A549 (cell line): ENCODE measurements at regions not wholly inside any gene's neighbourhood (a gene's known extent, or its start where the extent isn't known, plus 50 kb on each side); places are given as distances from the start of the nearest gene placed in this dataset.

ENCODE experiments used
- ATAC-seq, 2 experiments: fragments of 200-7000 bp in 1 of 2; fragments of >200 bp in 1 of 2; cut with Nextera tagmentation in 1 of 2; cut with Tn5 transposase in 1 of 2; 3 replicates each; pipeline versions ENCODE4 v1.8.0 to v1.9.1; 2018 to 2020; ENCODE audit warnings: mild to moderate bottlenecking in 1 of 2, moderate library complexity in 1 of 2
- CTCF ChIA-PET: fragments of 300-600 bp; sonication (Branson Sonifier 250); formaldehyde crosslinking; extraction: SDS; loops from one replicate; lab custom pipeline; 2021; ENCODE audit warnings: antibody characterized with exemption, inconsistent platforms; lab: Yijun Ruan, JAX
- POLR2A ChIA-PET: fragments of 350-600 bp; formaldehyde crosslinking; extraction: SDS; loops from one replicate; lab custom pipeline; 2021; ENCODE audit warnings: antibody characterized with exemption, inconsistent platforms; lab: Yijun Ruan, JAX
- DNase-seq, 2 experiments: peaks; one replicate each; pipeline versions ENCODE4 v3.0.0 to v3.0.0-alpha.2; 2011 to 2016; ENCODE audit warnings: low read depth in 1 of 2, low spot score in 1 of 2
- FAIRE-seq: peaks from 2 replicates; lab custom pipeline; 2011; peaks lifted over from hg19 to GRCh38; lab: Jason Lieb, UNC
- H3K27ac ChIP-seq, 2 experiments: fragments of >200 bp; sonication (Bioruptor Twin); formaldehyde crosslinking; 3 replicates each; pipeline ENCODE4 v1.5.1; 2016 to 2017
- H3K4me1 ChIP-seq: fragments of >200 bp; sonication (Bioruptor Twin); formaldehyde crosslinking; 3 replicates; pipeline ENCODE4 v1.6.1; 2016
- H3K4me2 ChIP-seq: fragments of >200 bp; sonication (Bioruptor Twin); formaldehyde crosslinking; 3 replicates; pipeline ENCODE4 v1.6.1; 2016
- H3K4me3 ChIP-seq: fragments of >200 bp; sonication (Bioruptor Twin); formaldehyde crosslinking; 3 replicates; pipeline ENCODE4 v1.5.1; 2016
- H3K9me3 ChIP-seq: fragments of >200 bp; sonication (Bioruptor Twin); formaldehyde crosslinking; 3 replicates; pipeline ENCODE4 v1.6.1; 2016
- CBX8 ChIP-seq: fragments of 200-600 bp; sonication (generic); IDR thresholded peaks from 2 replicates; pipeline ENCODE4 v1.6.1; 2016
- CEBPB ChIP-seq, 2 experiments: fragments of >200 bp in 1 of 2; sonication (Bioruptor Twin) in 1 of 2; formaldehyde crosslinking in 1 of 2; IDR thresholded peaks; 2 replicates each; pipeline ENCODE4 v1.6.1; 2012 to 2016
- EP300 ChIP-seq, 2 experiments: fragments of >200 bp; sonication (Bioruptor Twin); formaldehyde crosslinking; IDR thresholded peaks; 2 replicates in 1 of 2; 3 replicates in 1 of 2; pipeline ENCODE4 v1.6.1; 2016 to 2017
- FOSB ChIP-seq: fragments of 250-450 bp; sonication (Bioruptor Pico); IDR thresholded peaks from 2 replicates; pipeline ENCODE4 v1.5.0; 2020; ENCODE audit warnings: mild to moderate bottlenecking, moderate library complexity
- FOSL2 ChIP-seq, 2 experiments: fragments of 450-650 bp in 1 of 2; fragments of >200 bp in 1 of 2; sonication (Bioruptor Twin) in 1 of 2; formaldehyde crosslinking; IDR thresholded peaks; 2 replicates each; pipeline versions ENCODE4 v1.5.0 to v1.6.1; 2016 to 2020; ENCODE audit warnings: mild to moderate bottlenecking in 1 of 2, moderate library complexity in 1 of 2
- GATA3 ChIP-seq: IDR thresholded peaks from 2 replicates; pipeline ENCODE4 v1.6.1; 2012; ENCODE audit warnings: borderline replicate concordance
- HOXB13 ChIP-seq: fragments of 250-450 bp; sonication (Bioruptor Pico); IDR thresholded peaks from 2 replicates; pipeline ENCODE4 v1.5.0; 2020; ENCODE audit warnings: low read depth, mild to moderate bottlenecking, moderate library complexity
- HOXB5 ChIP-seq: fragments of 250-450 bp; sonication (Bioruptor Pico); IDR thresholded peaks from 2 replicates; pipeline ENCODE4 v1.5.0; 2020; ENCODE audit warnings: mild to moderate bottlenecking, moderate library complexity
- KDM1A ChIP-seq: fragments of 200-600 bp; sonication (generic); IDR thresholded peaks from 2 replicates; pipeline ENCODE4 v1.6.1; 2016; ENCODE audit warnings: low read depth, mild to moderate bottlenecking
- MAFK ChIP-seq: fragments of 450-650 bp; IDR thresholded peaks from 2 replicates; pipeline ENCODE4 v1.6.1; 2014; ENCODE audit not compliant: partially characterized antibody
- MAX ChIP-seq: IDR thresholded peaks from 2 replicates; pipeline ENCODE4 v1.6.1; 2012
- MAZ ChIP-seq: fragments of 150-350 bp; IDR thresholded peaks from 2 replicates; pipeline ENCODE4 v1.6.1; 2014; ENCODE audit warnings: antibody characterized with exemption, low read depth, low read length, borderline replicate concordance
- NPAS2 ChIP-seq: fragments of 250-450 bp; sonication (Bioruptor Pico); IDR thresholded peaks from 2 replicates; pipeline ENCODE4 v1.8.0; 2022; ENCODE audit warnings: mild to moderate bottlenecking, moderate library complexity, borderline replicate concordance
- PBX3 ChIP-seq: IDR thresholded peaks from 2 replicates; pipeline ENCODE4 v1.6.1; 2012
- POLR2A ChIP-seq: IDR thresholded peaks from 2 replicates; pipeline ENCODE4 v1.6.1; 2012; ENCODE audit warnings: mild to moderate bottlenecking, low read length
- POLR2AphosphoS2 ChIP-seq: conservative IDR thresholded peaks from 2 replicates; pipeline ENCODE4 v1.6.1; 2012; ENCODE audit warnings: low read length, improper control_type of control experiment, inconsistent platforms
- RAD21 ChIP-seq, 2 experiments: fragments of >200 bp in 1 of 2; sonication (Bioruptor Twin) in 1 of 2; formaldehyde crosslinking in 1 of 2; IDR thresholded peaks in 1 of 2; conservative IDR thresholded peaks in 1 of 2; 2 replicates in 1 of 2; 3 replicates in 1 of 2; pipeline ENCODE4 v1.6.1; 2012 to 2018; ENCODE audit warnings: inconsistent platforms in 1 of 2
- RCOR1 ChIP-seq: fragments of 150-350 bp; IDR thresholded peaks from 2 replicates; pipeline ENCODE4 v1.6.1; 2014; ENCODE audit warnings: antibody characterized with exemption, low read length, low read depth
- REST ChIP-seq: fragments of 200-600 bp; sonication (generic); IDR thresholded peaks from 2 replicates; pipeline ENCODE4 v1.6.1; 2016; ENCODE audit warnings: antibody characterized with exemption, mild to moderate bottlenecking, moderate library complexity
- RFX5 ChIP-seq: fragments of 450-650 bp; IDR thresholded peaks from 2 replicates; pipeline ENCODE4 v1.7.1; 2014; ENCODE audit warnings: antibody characterized with exemption, mild to moderate bottlenecking, moderate library complexity
- RNF2 ChIP-seq: fragments of 200-600 bp; sonication (generic); IDR thresholded peaks from 2 replicates; pipeline ENCODE4 v1.6.1; 2016; ENCODE audit warnings: low read depth, mild to moderate bottlenecking, antibody characterized with exemption, moderate library complexity, borderline replicate concordance
- SMC3 ChIP-seq: fragments of >200 bp; sonication (Bioruptor Twin); formaldehyde crosslinking; IDR thresholded peaks from 3 replicates; pipeline ENCODE4 v1.6.1; 2018; ENCODE audit warnings: inconsistent platforms
- SREBF2 ChIP-seq: fragments of 450-650 bp; IDR thresholded peaks from 2 replicates; pipeline ENCODE4 v1.6.1; 2014; ENCODE audit warnings: mild to moderate bottlenecking, moderate library complexity
- TFCP2L1 ChIP-seq: fragments of 250-450 bp; sonication (Bioruptor Pico); IDR thresholded peaks from 2 replicates; pipeline ENCODE4 v1.5.0; 2021; ENCODE audit warnings: mild to moderate bottlenecking
- TP53 ChIP-seq: fragments of 250-450 bp; sonication (Bioruptor Pico); IDR thresholded peaks from 2 replicates; pipeline ENCODE4 v1.5.0; 2021; ENCODE audit warnings: mild to moderate bottlenecking, moderate library complexity
- USF2 ChIP-seq: fragments of 450-650 bp; IDR thresholded peaks from 2 replicates; pipeline ENCODE4 v1.6.1; 2014; ENCODE audit warnings: antibody characterized with exemption
- ZC3H11A ChIP-seq: fragments of 450-650 bp; IDR thresholded peaks from 2 replicates; pipeline ENCODE4 v1.6.1; 2014; ENCODE audit warnings: antibody characterized with exemption, mild to moderate bottlenecking
- ZNF302 ChIP-seq: fragments of 250-450 bp; sonication (Bioruptor Pico); IDR thresholded peaks from 2 replicates; pipeline ENCODE4 v1.9.0; 2021; ENCODE audit warnings: inconsistent platforms, mild to moderate bottlenecking, moderate library complexity
- ZSCAN20 ChIP-seq: fragments of 250-450 bp; sonication (Bioruptor Pico); IDR thresholded peaks from 2 replicates; pipeline ENCODE4 v1.8.0; 2022; ENCODE audit warnings: mild to moderate bottlenecking, moderate library complexity
- WGBS: methylation state at CpG from one replicate; pipeline ENCODE4 v1.1.6; 2017; ENCODE audit errors: missing lambda C conversion rate; 5-methylcytosine and 5-hydroxymethylcytosine counted together
- TF ChIP-seq, protein P1 (sequence below): fragments of >200 bp; sonication (Bioruptor Twin); formaldehyde crosslinking; IDR thresholded peaks from 3 replicates; pipeline ENCODE4 v1.5.1; 2016

GRCh38 chr1:191943684-191944083, 214.6 kb upstream of the RGS18 start:
- WGBS: 6% methylated on average over 1 of the region's 1 CpG
- Histone ChIP-seq H3K4me3 (no peak overlapping the region), H3K27ac (no peak overlapping the region)
- FAIRE-seq: no peak
- TF ChIP-seq MAFK: peak; percentile 26
- TF ChIP-seq NPAS2 (CRISPR knock-in tag): no peak
- no peak for TF ChIP-seq POLR2AphosphoS2
- TF ChIP-seq, all 56 proteins: peak for 1
- POLR2A ChIA-PET: no interaction called here
- no peaks in the 10 kb centered on the region for H3K4me1 ChIP-seq
- ATAC-seq (no peak), DNase-seq (no peak)
- CTCF ChIA-PET: no interaction called here
- no peak overlapping the region for H3K4me2 ChIP-seq
- no peaks in the 10 kb centered on the region for H3K9me3 ChIP-seq

DNA sequence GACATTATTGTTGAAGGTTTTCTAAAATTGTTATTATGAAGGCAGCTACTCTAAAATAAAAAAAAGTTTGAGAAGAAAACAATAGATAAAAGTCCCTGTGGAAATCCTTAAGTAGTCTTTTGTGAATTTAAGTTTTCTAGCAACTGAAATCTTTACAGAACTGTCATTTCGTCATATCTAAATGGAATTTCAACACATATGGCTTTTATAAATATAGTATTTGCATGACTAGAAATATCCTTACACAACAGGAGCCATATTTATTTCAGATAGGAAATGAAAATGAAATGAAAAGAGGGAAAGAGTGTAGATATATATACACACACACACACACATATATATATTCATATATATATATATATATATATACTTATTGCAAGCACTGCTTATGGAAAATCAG, 204.7 kb upstream of the RGS18 start:
- no peak for DNase-seq
- POLR2A ChIA-PET: no interaction called here
- CTCF ChIA-PET: no interaction called here
- WGBS: 30% methylated on average over 1 of the region's 1 CpG
- no peak for ATAC-seq
- Histone ChIP-seq H3K9me3 (no peaks in the 10 kb centered on the region), H3K4me2 (no peak overlapping the region), H3K27ac (no peak overlapping the region), H3K4me3 (no peak overlapping the region), H3K4me1 (no peaks in the 10 kb centered on the region)
- no peak for TF ChIP-seq ZSCAN20 (CRISPR knock-in tag)
- no peak for TF ChIP-seq RNF2
- no peak for TF ChIP-seq CBX8
- TF ChIP-seq CEBPB (IDR thresholded peaks at IDR 0.05): no peak
- TF ChIP-seq KDM1A: no peak
- no peak for TF ChIP-seq GATA3
- TF ChIP-seq TP53 (CRISPR knock-in tag): no peak
- TF ChIP-seq FOSL2 (IDR thresholded peaks at IDR 0.05): no peak
- no peak for TF ChIP-seq FOSL2 (CRISPR knock-in tag; IDR thresholded peaks at IDR 0.05)
- TF ChIP-seq SMC3: no peak
- TF ChIP-seq SREBF2: no peak
- TF ChIP-seq FOSB (CRISPR knock-in tag): no peak
- TF ChIP-seq TFCP2L1 (CRISPR knock-in tag): no peak
- TF ChIP-seq HOXB5 (CRISPR knock-in tag): no peak
- TF ChIP-seq EP300 (IDR thresholded peaks at IDR 0.05): no peak
- TF ChIP-seq RAD21 (conservative IDR thresholded peaks at IDR 0.05 in 1 of 2, IDR thresholded peaks at IDR 0.05 in 1 of 2): no peak
- no peak for TF ChIP-seq POLR2A
- TF ChIP-seq, protein P1, sequence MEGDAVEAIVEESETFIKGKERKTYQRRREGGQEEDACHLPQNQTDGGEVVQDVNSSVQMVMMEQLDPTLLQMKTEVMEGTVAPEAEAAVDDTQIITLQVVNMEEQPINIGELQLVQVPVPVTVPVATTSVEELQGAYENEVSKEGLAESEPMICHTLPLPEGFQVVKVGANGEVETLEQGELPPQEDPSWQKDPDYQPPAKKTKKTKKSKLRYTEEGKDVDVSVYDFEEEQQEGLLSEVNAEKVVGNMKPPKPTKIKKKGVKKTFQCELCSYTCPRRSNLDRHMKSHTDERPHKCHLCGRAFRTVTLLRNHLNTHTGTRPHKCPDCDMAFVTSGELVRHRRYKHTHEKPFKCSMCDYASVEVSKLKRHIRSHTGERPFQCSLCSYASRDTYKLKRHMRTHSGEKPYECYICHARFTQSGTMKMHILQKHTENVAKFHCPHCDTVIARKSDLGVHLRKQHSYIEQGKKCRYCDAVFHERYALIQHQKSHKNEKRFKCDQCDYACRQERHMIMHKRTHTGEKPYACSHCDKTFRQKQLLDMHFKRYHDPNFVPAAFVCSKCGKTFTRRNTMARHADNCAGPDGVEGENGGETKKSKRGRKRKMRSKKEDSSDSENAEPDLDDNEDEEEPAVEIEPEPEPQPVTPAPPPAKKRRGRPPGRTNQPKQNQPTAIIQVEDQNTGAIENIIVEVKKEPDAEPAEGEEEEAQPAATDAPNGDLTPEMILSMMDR: no peak
- no peak for TF ChIP-seq NPAS2 (CRISPR knock-in tag)
- no peak for FAIRE-seq

DNA sequence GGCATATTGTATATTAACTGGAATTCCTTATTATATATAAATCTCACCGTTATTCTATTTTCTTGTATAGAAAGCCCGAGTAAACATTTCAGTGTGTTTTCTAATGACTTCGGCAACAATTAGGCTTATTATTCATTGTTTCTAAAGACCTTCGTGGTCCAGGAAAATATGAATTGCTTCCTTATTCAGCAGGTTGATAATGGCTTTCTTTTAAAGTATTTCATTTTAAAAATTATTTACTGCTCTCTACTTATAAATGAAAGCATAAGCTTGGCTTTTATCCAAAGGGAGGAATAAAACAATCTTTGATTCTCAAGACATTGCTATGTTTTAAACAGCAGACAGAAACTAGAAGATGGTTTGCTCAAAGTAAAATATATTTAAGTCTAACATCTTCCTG, 198.4 kb upstream of the RGS18 start:
- ChIA-PET POLR2A (no interaction called here), CTCF (no interaction called here)
- WGBS: 40% methylated on average over 4 of the region's 4 CpGs
- H3K9me3 ChIP-seq: no peaks in the 10 kb centered on the region
- FAIRE-seq (no peak), DNase-seq (no peak), ATAC-seq (no peak)
- no peak overlapping the region for H3K4me2 ChIP-seq
- H3K4me1 ChIP-seq: no peaks in the 10 kb centered on the region
- H3K27ac ChIP-seq: no peak overlapping the region
- no peak overlapping the region for H3K4me3 ChIP-seq
- TF ChIP-seq TP53 (CRISPR knock-in tag): no peak
- no peak for TF ChIP-seq RCOR1
- TF ChIP-seq ZNF302 (CRISPR knock-in tag): no peak
- TF ChIP-seq MAZ: no peak
- no peak for TF ChIP-seq USF2
- no peak for TF ChIP-seq MAX
- no peak for TF ChIP-seq PBX3
- no peak for TF ChIP-seq REST
- TF ChIP-seq HOXB13: no peak
- no peak for TF ChIP-seq GATA3
- TF ChIP-seq RFX5: no peak
- no peak for TF ChIP-seq ZC3H11A
